GM18868 (cell line): ENCODE measurements at regions not wholly inside any gene's neighbourhood (a gene's known extent, or its start where the extent isn't known, plus 50 kb on each side); places are given as distances from the start of the nearest gene placed in this dataset.

Experiments
- ATAC-seq: cut with Tn5 transposase; IDR thresholded peaks from one replicate; pipeline ENCODE4 v1.9.1; 2021; ENCODE audit warnings: mild to moderate bottlenecking, moderate library complexity; ENCODE audit not compliant: unreplicated experiment

DNA sequence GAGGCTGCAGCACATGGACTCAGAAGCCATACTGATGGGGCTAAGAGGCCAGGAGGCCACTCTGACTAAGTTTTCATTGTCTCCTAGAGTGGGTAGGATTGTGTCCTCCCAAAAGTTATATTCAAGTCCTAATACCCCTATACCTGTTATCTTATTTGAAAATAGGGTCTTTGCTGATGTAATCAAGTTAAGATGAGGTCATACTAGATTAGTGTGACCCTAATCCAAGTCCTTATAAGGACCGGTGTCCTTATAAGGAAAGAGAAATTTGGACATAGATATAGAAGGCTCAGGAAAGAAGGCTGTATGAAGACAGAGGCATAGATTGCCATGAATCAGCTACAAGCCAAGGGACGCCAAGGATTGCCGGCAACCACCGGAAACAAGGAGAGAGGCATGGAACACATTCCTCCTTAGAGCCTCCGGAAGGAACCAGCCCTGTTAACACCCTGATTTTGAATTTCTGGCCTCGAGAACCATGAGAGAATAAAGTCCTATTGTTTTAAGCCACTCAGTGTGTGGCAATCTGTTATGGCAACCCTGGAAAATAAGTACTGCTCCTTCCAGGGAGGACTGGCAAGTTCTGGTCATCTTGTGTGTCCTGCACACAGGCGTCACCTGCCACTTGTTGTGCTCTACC is 157.0 kb downstream of the EMX2 start:
- no peak for ATAC-seq

DNA sequence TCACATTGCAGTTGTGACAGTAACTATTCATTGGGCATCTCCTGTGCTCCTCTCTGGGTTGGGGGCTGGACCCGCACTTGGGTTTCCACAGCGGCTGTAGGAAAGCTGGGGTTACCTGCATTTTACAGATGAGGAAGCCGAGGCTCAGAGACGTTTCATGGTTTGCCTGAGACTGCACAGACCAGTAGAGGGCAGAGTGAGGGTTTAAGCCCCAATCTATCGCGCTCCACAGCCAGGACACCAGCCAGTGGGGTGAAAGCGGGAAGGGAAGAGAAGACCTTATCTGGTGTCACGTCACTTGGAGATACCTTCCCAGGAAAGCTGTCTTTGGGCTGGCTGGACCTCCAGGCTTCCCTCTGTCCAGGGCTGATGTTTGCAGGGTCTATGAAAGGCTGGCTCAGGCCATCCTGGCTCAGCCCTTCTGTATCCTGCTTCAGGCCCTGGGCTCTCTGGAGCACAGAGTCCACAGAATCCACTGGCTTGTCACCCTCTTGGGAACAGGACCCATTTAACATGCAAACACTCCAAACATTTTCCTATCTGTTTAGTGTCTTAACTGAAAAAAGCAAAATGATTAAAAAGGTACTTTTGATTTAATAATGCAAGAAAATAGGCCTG is 167.7 kb downstream of the EMX2 start:
- ATAC-seq: no peak

DNA sequence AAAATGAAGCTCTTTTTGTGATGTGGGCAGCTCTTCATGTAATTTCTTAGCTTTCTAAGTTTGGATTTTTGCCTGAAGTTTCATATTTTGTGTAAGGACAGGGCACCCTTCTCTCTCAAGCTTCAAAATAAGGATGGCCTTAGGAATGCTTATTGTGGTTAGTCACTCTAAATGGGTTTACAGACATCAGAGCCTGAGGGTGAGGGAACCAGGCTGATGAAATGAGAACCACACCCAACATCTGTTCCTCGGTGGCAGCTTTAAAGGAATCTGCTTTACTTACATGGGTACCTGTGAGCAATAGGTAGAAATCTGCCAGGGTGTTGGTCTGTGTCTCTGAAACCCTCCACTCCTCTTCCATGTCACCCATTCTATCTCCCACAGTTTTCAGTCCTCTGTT is 174.3 kb downstream of the EMX2 start:
- no peak for ATAC-seq

DNA sequence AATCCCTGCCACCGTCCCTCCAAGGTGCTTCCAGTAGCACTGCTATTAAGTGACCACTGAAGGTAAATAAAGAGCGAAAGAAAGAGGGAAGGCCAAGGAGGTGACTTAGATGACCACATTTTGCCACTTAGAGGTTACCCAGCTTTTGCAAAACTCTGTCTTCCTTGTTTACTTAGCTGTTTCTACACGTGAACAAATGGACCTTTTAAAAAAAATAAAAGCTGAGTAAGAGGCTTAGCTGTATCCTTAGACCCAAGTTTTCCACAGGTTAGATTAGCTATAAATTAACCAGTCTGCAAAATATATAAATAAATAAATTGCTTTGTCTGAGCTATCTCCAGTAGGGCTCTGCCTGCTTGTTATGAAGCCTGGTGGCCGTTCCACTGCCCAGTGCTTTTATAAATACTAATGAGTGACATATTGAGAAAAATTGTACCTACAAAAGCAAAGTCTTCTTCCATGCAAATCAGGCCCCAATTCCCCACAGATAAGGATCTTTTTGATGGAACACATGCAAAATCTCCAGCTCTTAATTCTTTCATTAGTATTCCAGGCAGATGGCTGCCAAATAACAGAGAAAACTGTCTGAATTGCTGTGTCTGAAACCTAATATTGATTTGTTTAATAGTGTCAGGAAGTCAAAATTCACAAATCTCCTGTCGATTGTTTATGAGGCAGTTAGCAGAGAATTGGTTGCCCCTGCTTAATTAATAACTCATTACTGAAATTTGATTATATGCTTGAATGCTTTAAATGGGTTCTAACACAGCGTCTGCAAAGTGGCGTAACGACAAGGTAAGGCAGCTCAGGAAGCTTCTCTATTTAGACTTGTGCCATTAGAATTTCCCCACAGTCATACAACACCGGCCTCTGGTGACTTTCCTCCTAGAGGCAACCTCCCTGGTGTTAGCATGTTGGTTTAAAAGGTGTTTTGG is 176.7 kb downstream of the EMX2 start:
- no peak for ATAC-seq

DNA sequence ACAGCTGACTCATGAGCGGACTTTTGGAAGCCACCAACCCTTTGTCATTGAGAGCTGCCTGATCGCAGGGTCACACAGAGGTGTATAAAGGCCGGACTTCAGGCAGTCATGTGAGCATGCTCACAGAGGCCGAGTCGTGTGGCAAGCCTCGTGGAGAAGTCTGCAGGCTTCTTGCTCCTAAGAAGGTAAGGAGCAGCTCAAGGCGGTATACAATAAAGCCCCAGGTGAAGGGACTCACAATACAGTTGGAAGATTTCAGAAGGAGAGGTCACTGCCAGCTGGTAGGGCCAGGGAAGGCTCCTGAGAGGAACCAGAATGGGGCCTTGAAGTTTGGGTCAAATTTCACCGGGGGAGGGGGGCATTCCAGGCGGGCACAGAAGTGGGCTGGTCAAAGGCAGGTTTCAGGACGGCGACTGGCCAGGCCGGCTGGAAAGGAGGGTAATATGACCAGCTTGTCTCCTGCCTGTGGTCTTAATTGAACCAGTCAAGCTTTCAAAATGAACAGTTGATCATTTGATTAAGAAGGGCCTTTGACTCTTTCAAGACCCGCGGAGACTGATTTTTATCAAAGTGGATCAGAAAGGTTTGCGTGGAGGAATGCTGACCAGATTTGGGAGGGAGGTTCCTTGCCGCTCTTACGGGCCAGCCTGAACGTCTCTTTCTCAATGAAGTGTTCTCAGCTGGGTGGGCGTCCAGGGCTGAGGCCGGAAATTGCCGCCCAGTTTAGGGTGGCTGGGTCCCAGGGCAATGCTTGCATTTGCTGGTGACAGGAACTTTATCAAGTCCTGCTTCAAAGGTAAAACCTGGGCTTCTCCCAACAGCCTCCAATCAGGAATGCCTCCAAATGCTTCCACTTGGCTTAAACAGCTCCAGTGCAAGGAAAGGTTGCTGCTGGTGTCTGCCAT is 178.6 kb downstream of the EMX2 start:
- no peak for ATAC-seq

DNA sequence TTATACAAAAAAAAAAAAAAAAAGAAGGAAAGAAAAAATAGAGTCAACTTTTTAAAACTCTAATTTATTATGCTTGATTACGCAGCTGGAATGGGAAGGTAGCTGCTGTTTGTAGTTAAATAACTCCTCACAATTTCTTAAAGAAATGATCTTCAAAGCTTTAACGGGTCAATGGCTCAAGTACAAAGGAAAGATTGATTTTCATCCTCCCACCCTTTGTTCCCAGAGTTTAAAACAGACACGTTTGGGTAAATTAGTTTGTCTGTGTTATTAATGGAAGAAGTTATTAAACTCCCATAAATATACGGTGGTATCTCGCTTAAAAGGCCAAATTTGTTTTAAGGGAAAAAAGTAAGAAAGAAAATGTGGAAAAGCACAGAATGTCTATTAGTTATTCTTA is 179.3 kb downstream of the EMX2 start:
- ATAC-seq: no peak

DNA sequence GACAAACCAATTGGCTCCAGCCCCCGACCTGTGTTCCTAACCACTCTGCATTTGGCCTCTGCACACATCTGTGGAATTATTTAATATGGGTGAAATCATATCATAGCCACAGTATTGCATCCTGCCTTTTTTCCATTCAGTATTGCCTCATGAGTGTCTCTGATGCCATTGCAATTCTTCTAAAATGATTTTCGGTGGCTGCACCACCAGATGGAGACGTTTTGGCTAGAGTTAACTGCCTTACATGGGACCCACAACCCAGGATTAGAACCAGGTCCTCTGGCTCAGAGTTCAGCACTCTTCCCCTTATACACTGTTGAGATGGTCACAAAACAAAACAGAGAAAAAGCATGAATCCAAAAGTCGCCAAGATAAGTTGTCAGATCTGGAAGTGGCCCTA is 180.8 kb downstream of the EMX2 start:
- ATAC-seq: no peak

DNA sequence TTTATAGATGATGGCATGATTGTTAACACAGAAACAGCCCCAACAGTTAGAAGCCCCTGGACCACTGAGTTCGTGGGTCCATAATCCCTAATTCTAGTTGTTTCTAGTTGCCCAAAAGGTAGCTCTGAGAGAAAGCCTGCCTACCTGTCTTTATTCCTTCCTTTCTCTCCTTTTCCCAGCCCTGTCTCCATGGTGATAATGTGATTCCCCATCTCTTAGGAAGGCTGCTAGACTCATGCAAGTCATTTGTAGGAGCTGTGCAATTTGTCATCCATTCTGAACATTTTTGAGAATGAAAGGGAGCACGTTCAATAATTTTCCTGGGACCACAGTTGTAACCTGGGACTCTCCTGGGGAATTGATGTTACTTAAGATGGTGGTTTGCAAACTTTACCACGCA is 183.4 kb downstream of the EMX2 start:
- no peak for ATAC-seq

DNA sequence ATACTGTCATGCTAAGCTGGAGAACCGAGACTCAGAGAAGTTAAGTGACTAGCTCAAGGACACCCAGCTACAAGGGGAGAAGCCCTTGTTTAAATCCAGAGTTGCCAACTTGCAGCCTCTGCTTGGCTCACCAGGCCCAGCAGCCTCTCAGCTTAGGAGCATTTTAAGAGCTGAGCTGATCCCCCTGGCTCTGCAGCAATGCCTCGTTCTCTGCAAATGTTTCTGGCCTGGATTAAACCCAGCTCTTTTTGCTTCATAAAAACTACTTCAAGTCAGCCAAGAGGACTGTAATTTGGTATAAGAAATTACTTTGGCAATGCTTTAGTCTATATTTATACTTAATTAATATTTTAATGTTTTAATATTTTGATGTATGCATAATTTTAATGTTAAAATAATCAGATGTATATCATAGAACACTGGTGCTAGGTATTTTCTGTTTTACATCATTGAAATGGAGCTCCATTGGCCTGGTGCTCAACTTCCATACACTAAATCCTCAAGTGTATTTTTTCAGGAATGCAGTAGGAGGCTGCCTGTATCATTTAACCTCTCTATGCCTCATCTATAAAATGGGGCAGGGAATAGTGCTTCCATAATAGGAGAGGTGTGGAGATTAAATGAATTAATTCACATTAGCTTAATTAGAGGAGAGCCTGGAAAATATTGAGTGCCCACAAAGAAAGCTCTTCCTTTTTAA is 184.2 kb downstream of the EMX2 start:
- no peak for ATAC-seq

DNA sequence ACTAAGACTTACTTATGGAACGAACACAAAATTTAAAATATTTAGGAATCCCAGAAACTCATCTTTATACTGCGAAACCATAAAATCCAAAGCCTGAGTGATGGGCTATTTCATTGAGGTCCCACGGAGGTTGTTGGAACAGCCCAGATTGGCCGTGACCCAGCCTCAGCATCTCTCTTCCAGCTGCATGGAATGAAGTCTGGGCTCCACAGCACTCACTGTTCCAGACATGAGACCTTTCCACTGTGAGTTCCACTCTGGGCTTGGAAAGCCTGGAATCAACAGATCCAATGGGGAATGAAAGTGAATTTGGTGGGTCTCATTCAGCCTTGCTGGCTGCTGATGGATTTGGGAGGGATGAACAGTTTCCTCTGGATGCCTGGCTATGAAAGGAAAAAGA is 184.9 kb downstream of the EMX2 start:
- ATAC-seq: no peak

DNA sequence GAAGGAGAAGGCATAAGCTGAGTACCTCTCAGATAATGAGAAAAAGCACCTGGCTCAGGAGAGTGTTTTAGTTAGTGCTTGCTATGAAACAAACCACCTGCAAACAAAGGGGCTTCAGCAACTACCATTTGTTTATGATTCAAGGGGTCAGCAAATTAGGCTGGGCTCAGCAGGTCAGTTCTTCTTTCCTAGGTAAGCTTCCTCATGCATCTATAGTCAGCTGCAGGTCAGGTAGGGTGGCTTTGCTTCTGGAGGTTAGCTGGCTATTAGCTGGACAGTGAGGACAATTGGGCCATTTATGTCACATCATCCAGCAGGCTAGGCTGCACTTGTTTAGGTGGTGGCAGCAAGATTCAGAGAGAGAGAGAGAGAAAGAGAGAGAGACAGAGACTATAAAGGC is 185.5 kb downstream of the EMX2 start:
- no peak for ATAC-seq

DNA sequence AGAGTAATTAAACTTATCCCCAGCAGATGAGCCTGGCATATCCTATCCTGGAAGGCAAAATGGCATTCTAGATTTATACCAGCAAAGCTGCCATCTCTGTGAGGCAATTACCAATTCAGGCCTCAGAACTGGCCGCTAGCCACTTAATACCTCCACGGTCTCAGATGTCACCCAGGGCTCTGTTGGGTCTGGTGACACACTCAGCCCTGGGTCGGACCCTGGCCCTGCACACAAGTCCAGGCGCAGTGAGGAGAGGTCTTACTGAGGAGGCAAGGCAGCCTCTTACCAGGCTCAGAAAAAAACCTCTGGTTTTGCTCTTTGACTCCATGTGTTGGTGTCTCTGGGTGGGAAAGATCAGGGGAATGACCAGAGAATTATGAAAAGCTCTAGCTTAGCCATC is 186.6 kb downstream of the EMX2 start:
- no peak for ATAC-seq

DNA sequence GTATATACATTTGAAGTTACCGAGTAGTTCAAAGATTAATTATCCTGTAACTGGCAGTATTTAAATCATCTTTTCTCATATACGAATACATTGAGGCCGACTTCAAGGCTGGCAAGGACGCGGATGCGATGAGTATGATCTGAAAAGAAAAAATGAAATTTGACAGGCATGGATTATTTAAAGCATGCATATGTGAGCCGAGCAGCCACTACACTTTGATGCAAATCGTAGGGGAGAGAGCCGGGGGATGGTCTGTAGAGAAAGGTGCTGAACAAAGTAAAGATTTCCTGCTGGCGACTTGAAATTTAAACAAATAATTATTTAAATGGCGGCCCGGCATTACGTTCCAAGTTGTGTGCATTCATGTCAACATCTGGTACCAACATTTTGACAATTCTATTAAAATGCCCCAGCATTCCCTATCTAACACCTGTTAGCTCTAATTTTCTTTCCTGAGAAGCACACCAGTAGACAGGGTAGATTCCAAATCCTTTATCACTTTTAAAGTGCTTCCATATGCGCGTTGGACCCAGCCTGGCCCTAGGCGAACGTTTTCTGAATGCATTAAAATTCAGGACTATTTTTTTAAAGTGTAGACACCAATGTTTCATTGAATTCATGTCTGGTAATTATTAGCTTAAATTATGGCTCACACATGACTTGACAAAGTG is 188.7 kb downstream of the EMX2 start:
- no peak for ATAC-seq

DNA sequence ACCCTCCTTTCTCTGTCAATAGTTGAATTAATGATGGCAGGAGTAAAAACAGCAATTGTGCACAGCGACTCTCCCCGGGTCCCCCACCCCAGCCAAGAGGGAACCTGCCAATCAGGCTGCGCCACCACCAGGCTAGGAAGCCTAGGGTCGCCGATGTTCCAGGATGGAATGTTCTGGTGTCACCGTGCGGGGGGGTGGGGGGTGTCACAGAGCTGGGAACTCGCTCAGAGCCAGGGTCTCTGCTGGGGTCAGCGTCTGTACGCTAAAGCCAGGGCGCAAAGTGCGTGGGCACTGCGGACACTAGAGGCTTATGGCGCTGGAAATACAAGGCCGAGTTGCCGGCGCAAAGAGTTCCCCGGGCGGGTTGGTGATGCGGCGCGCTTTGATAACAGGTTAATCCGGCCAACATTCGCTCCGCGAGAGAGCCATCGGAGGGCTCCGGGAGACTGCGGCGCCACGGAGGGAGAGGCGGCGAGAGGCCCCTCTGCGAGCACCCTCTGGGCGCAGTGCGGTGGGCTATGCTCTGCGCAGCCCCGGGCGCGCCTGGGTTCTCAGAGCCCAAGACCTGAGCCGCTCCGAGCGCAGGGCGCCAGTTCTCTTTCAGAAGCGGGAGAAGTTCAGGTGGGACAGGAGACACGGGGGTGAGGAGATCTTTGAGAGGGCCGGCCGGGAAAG is 192.3 kb downstream of the EMX2 start:
- no peak for ATAC-seq

DNA sequence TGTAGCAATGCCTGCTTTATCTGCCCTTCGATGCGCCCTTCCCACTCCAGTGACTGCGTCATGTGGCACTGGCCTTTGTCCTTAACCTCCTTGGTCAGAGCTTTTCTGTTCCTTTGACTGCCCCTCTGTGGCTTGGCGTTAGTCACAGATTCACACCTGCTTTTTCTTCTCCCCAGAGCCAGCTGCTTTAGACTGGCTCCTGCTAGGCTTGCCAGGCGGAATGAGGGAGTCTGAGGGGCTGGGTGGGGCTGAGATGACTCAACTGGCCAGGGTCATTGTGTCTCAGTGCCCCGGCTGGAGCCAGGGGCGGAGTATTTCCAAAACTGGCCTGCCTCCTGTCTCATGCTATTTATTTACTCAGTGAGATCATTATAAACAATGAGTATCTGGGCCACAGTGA is 194.1 kb downstream of the EMX2 start:
- no peak for ATAC-seq

DNA sequence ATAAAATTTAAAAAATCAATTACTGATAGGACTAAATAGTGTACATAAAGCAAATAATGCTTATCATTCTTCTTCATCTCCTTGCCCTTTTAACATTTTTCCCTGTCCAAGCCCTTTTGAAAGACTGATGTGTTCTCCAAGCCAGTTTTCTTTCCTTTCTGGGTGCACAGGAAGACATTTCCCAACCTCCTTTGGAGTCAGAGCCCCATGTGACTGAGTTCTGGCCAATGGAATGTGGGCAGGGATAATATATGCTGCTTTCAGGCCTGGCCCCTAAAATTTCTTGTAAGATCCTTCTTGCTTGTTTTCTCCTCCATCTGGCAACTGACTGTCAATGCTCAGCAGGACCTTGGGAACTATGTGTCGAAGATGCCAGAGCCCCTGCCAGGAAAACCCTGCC is 197.5 kb downstream of the EMX2 start:
- no peak for ATAC-seq

DNA sequence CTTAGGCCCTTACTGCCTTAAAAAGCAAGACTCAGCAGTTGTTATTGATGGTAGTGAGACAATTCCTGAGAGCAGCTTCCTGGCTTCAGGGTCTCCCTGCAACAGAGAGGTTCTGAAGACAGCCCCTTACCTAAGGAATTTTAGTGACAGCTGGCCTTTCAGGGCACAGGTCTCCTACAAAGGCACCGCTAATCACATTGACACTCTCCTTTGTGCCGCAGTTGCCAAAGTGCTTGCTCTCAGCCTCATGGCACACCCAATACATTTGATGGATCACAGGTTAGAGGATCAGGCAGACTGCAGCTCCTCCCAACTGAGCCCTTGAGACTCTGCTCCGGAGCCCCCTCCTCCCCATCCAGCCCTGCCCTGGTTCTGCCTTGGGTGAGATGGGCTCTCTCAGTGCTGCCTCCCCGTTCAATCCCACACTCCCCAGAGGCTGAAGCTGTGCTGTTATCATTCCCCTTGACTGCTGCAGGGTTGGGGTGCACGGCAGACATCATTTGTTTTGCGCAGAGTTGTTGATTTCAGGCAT is 198.2 kb downstream of the EMX2 start:
- ATAC-seq: no peak

DNA sequence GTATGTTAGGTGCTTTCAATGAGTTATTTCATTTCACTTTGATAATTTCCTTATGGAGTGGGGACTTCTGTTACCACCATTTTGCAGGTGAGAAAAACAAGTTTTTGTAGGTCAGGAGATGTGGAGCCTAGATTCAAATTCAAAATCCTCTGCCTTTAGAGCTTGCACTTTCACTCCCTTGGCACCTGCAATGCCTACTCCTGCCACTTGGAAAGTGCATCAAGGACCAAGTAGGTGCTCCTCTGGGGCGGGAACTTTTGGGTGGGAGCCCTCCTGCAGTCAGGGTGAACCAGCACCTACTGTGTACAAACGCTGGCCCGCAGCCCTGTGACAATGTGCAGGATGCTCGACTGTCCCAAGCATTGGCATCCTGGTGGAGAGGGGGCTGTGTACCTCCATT is 199.0 kb downstream of the EMX2 start:
- ATAC-seq: no peak

DNA sequence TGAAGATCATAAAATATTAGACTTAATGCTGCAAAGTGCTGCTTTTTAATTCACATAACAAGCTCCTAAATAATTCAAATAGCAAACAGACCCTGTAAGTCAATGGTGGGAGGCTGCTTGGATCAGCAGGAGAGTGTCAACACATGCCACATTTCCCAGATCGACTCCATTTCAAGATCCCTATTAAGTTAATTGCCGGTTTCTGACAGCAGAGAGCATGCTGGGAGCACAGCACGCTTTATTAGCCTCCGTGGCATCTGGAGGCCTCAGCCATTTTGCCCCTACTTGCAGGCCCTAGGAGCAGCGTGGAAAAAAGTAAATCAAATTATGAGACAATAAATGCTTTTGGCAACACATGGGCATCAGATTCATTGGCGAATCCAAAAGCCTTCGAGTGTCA is 201.0 kb downstream of the EMX2 start:
- ATAC-seq: no peak
